NCI-H2227 (cell line): ENCODE measurements at regions not wholly inside any gene's neighbourhood (a gene's known extent, or its start where the extent isn't known, plus 50 kb on each side); places are given as distances from the start of the nearest gene placed in this dataset.
"Not testable (repeated sequence)": the region's sequence is repeated elsewhere in the genome, so short reads cannot be mapped to it uniquely, and the experiment has no call there.

Experiments used
- DNase-seq: peaks from one replicate; lab custom pipeline; 2025; ENCODE audit not compliant: unreplicated experiment; lab: John Stamatoyannopoulos, UW

GRCh38 chr16:73099601-73100000 is 51.7 kb upstream of the ZFHX3 start:
- not testable (repeated sequence) for DNase-seq
